ENCODE measurements at regions not wholly inside any gene's neighbourhood (a gene's known extent, or its start where the extent isn't known, plus 50 kb on each side); places are given as distances from the start of the nearest gene placed in this dataset.

- TF ChIP-seq CTCF (IDR thresholded peaks at IDR 0.05) (no peak), EP300 (IDR thresholded peaks at IDR 0.05) (no peak), POLR2AphosphoS5 (IDR thresholded peaks at IDR 0.05) (no peak), POLR2A (IDR thresholded peaks at IDR 0.05) (no peak)
Measured at GRCh38 chr7:24432677-24433076, 140.6 kb upstream of the PALS2 start.

Data from stomach (tissue), 4 donors.